Mucosa of descending colon (tissue), 3 donors: ENCODE measurements at regions not wholly inside any gene's neighbourhood (a gene's known extent, or its start where the extent isn't known, plus 50 kb on each side); places are given as distances from the start of the nearest gene placed in this dataset.

ENCODE experiments used
- ATAC-seq: fragments of 200-7000 bp; cut with Tn5 transposase; one replicate; pipeline ENCODE4 v1.9.1; 2020; ENCODE audit warnings: mild to moderate bottlenecking, moderate library complexity
- DNase-seq, 3 donors: peaks; one replicate each; pipeline ENCODE4 v3.0.0-alpha.2; 2020
- H3K36me3 ChIP-seq: fragments of 200-600 bp; one replicate; pipeline ENCODE4 v1.8.0; 2021; ENCODE audit warnings: low read depth, mild to moderate bottlenecking
- H3K4me1 ChIP-seq: fragments of 200-600 bp; one replicate; pipeline ENCODE4 v1.8.0; 2021; ENCODE audit warnings: low read depth, mild to moderate bottlenecking
- H3K4me3 ChIP-seq: fragments of 200-600 bp; one replicate; pipeline ENCODE4 v1.8.0; 2021; ENCODE audit warnings: mild to moderate bottlenecking
- H3K9me3 ChIP-seq: fragments of 200-600 bp; one replicate; pipeline ENCODE4 v1.8.0; 2021; ENCODE audit warnings: mild to moderate bottlenecking
- intact Hi-C, 2 donors: fragments of 100-400 bp; cut with DNase I in 1 of 2; cut with micrococcal nuclease in 1 of 2; formaldehyde crosslinking; loops; one replicate each; pipeline versions ENCODE4 v1.11.0 to v1.11.1; 2022; cut with DNase I, micrococcal nuclease
- TF ChIP-seq, protein P1 (sequence below): fragments of 200-600 bp; IDR thresholded peaks from one replicate; pipeline ENCODE4 v1.8.0; 2022; ENCODE audit warnings: antibody characterized with exemption, mild to moderate bottlenecking
- donor health status: DM: no; HTN: no; CAD: no; lungs with moderate emphysema.
- donor health status: DM: no; HTN: no; CAD: no.
- donor health status: DM: no; HTN: yes; CAD: no.

- Histone ChIP-seq H3K9me3 (no peaks in the 10 kb centered on the region), H3K36me3 (no peaks in the 10 kb centered on the region), H3K4me1 (peaks cover 6% of the 10 kb centered on the region), H3K4me3 (no peak overlapping the region)
- no peak for DNase-seq
- no peak for ATAC-seq
- TF ChIP-seq, protein P1, sequence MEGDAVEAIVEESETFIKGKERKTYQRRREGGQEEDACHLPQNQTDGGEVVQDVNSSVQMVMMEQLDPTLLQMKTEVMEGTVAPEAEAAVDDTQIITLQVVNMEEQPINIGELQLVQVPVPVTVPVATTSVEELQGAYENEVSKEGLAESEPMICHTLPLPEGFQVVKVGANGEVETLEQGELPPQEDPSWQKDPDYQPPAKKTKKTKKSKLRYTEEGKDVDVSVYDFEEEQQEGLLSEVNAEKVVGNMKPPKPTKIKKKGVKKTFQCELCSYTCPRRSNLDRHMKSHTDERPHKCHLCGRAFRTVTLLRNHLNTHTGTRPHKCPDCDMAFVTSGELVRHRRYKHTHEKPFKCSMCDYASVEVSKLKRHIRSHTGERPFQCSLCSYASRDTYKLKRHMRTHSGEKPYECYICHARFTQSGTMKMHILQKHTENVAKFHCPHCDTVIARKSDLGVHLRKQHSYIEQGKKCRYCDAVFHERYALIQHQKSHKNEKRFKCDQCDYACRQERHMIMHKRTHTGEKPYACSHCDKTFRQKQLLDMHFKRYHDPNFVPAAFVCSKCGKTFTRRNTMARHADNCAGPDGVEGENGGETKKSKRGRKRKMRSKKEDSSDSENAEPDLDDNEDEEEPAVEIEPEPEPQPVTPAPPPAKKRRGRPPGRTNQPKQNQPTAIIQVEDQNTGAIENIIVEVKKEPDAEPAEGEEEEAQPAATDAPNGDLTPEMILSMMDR: no peak
- intact Hi-C loops: no loop called here
These were observed 67.7 kb upstream of the TNFSF18 start for GRCh38 chr1:173118404-173118803.

GRCh38 chr1:173117761-173118160, 67.0 kb upstream of the TNFSF18 start:
- TF ChIP-seq, protein P1: no peak
- intact Hi-C loops: no loop called here
- no peak for ATAC-seq

GRCh38 chr1:173117108-173117633, 66.4 kb upstream of the TNFSF18 start:
- Histone ChIP-seq H3K4me1 (no peaks in the 10 kb centered on the region), H3K4me3 (no peak overlapping the region), H3K9me3 (no peaks in the 10 kb centered on the region), H3K36me3 (no peaks in the 10 kb centered on the region)
- no peak for ATAC-seq
- TF ChIP-seq, protein P1: no peak
- peak in 1 of 3 donors; percentile 5 for DNase-seq
- intact Hi-C loops: no loop called here

More at GRCh38 chr1:173117761-173118160, 67.0 kb upstream of the TNFSF18 start:
- Histone ChIP-seq H3K36me3 (no peaks in the 10 kb centered on the region), H3K4me1 (peaks cover 4% of the 10 kb centered on the region), H3K9me3 (no peaks in the 10 kb centered on the region), H3K4me3 (no peak overlapping the region)
- no peak for DNase-seq

- H3K4me3 ChIP-seq: no peak overlapping the region
- no peaks in the 10 kb centered on the region for H3K9me3 ChIP-seq
- no peak for DNase-seq
- no peak for ATAC-seq
- H3K4me1 ChIP-seq: no peaks in the 10 kb centered on the region
- no peaks in the 10 kb centered on the region for H3K36me3 ChIP-seq
- TF ChIP-seq, protein P1: no peak
- intact Hi-C loops: no loop called here
These were observed 63.6 kb upstream of the TNFSF18 start for GRCh38 chr1:173114346-173114745.

DNA sequence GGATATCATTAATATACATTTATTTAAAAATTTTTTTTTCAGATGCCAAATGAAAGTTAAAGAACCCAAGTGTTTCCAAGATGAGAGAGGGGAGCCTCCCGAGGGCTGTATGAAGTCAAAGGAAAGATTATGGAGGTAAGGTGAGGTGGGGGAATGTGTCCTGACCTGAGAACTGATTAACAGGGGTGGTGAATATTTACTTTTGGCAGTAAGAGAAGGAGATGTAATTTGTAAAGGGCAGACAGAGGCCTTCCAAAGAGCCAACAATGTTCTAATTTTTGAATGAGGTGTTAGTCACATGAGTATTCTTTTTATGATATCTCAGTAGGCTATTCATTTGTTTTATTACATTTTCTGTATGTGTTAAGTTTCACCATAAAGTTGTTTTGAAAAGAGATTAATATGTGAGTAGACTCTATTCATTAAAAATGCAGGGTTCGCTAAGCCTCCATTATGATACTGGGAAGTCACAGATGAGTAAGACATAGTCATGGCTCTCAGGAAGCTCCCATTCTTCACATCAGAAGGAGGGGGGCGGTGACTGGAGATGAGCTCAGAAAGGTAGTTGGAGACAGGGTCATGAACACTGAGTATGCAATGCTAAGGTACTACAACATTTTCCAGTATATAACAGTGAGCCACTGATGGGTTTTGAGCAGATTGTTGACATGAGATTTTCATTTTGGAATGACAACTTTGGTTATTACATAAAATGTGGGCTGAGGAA, 62.4 kb upstream of the TNFSF18 start:
- intact Hi-C loops: no loop called here
- TF ChIP-seq, protein P1: no peak
- H3K4me1 ChIP-seq: no peaks in the 10 kb centered on the region
- DNase-seq: no peak
- H3K9me3 ChIP-seq: peaks cover 4% of the 10 kb centered on the region
- ATAC-seq: no peak
- no peak overlapping the region for H3K4me3 ChIP-seq
- H3K36me3 ChIP-seq: no peaks in the 10 kb centered on the region
